RWPE1 (cell line): ENCODE measurements at regions not wholly inside any gene's neighbourhood (a gene's known extent, or its start where the extent isn't known, plus 50 kb on each side); places are given as distances from the start of the nearest gene placed in this dataset.

ENCODE experiments used
- CTCF ChIA-PET: fragments of 350-600 bp; sonication (Branson Sonifier 250); formaldehyde crosslinking; extraction: SDS; loops from one replicate; lab custom pipeline; 2021; lab: Yijun Ruan, JAX
- POLR2A ChIA-PET: fragments of 400-600 bp; formaldehyde crosslinking; extraction: SDS; loops from one replicate; lab custom pipeline; 2020; ENCODE audit warnings: antibody characterized with exemption; ENCODE audit not compliant: low non-redundant PET; lab: Yijun Ruan, JAX
- DNase-seq: peaks from one replicate; pipeline ENCODE4 v3.0.0; 2012; ENCODE audit warnings: low spot score
- H3K27ac ChIP-seq: fragments of 450-650 bp; 2 replicates; pipeline ENCODE4 v1.5.1; 2017
- TF ChIP-seq, protein P1 (sequence below): fragments of 450-650 bp; conservative IDR thresholded peaks from 2 replicates; pipeline ENCODE4 v1.5.1; 2017; ENCODE audit warnings: low read depth, mild to moderate bottlenecking

- no peak overlapping the region for H3K27ac ChIP-seq
- CTCF ChIA-PET: no interaction called here
- no peak for DNase-seq
- TF ChIP-seq, protein P1, sequence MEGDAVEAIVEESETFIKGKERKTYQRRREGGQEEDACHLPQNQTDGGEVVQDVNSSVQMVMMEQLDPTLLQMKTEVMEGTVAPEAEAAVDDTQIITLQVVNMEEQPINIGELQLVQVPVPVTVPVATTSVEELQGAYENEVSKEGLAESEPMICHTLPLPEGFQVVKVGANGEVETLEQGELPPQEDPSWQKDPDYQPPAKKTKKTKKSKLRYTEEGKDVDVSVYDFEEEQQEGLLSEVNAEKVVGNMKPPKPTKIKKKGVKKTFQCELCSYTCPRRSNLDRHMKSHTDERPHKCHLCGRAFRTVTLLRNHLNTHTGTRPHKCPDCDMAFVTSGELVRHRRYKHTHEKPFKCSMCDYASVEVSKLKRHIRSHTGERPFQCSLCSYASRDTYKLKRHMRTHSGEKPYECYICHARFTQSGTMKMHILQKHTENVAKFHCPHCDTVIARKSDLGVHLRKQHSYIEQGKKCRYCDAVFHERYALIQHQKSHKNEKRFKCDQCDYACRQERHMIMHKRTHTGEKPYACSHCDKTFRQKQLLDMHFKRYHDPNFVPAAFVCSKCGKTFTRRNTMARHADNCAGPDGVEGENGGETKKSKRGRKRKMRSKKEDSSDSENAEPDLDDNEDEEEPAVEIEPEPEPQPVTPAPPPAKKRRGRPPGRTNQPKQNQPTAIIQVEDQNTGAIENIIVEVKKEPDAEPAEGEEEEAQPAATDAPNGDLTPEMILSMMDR: no peak
- POLR2A ChIA-PET: no interaction called here
Observed at GRCh38 chr3:1848935-1849334, 249.7 kb upstream of the CNTN4 start.

DNA sequence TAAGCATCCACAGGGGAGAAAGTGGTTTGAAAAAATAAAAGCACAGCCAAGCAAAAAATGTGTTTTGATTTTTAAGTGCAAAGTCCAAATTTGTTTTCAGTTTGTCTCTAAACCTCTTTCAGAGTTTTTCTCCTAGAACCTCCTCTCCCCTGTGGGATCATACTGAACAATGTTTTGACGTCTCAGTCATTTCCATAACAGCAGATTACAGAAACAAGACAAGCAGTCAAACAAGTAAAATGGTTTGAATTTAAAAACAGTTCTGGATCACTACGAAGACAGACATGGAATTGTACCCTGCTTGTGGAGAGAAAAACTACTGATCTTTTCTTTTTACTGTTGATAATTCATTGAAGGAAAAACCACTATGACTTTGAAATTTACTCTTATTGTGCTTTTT is 245.7 kb upstream of the CNTN4 start:
- no peak overlapping the region for H3K27ac ChIP-seq
- no peak for DNase-seq
- CTCF ChIA-PET: no interaction called here
- TF ChIP-seq, protein P1: no peak
- POLR2A ChIA-PET: no interaction called here

DNA sequence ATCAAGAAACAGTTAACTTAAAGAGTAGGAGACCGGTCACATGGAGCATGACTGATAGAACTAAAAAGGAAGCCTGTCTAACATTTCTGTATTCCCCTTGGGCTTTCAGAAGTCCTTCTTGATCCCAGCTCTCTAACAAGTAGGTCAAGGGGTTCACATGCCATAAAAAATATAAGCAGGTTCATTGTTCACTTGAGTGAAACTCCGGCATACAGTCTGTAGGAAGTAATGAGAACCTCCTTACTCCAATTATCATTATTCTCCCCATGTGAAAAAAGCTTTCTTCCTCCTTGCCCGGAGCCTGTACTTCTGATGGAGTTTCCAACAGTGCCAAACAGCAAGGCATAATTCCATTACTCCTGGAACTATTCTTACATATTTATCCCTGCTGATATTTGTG is 242.8 kb upstream of the CNTN4 start:
- no peak for DNase-seq
- TF ChIP-seq, protein P1: no peak
- no peak overlapping the region for H3K27ac ChIP-seq
- ChIA-PET CTCF (no interaction called here), POLR2A (no interaction called here)

- ChIA-PET CTCF (no interaction called here), POLR2A (no interaction called here)
- no peak overlapping the region for H3K27ac ChIP-seq
- TF ChIP-seq, protein P1: no peak
- no peak for DNase-seq
Observed at GRCh38 chr3:1870738-1871137, 227.9 kb upstream of the CNTN4 start.

- no peak for DNase-seq
- CTCF ChIA-PET: no interaction called here
- TF ChIP-seq, protein P1: no peak
- POLR2A ChIA-PET: no interaction called here
- no peak overlapping the region for H3K27ac ChIP-seq
Observed at GRCh38 chr3:1883534-1883933, 215.1 kb upstream of the CNTN4 start.

DNA sequence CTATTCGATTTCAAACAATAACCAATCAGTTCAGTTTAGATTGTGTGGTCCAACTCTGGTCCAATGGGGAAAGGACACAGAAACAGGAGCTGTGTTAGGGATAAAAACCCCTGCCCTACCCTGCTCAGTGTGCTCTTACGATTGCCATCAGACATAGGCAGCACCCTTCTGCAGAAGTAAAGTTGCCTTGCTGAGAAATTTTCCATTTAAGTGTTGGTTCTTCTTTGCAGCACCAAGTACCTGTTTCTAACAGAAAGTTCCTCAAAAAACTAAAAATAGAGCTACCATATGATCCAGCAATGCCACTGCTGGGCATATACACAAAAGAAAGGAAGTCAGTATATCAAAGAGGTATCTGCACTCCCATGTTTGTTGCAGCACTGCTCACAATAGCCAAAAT is 206.2 kb upstream of the CNTN4 start:
- ChIA-PET CTCF (no interaction called here), POLR2A (no interaction called here)
- no peak for DNase-seq
- TF ChIP-seq, protein P1: no peak
- no peak overlapping the region for H3K27ac ChIP-seq

GRCh38 chr3:1902416-1902815 is 196.2 kb upstream of the CNTN4 start:
- TF ChIP-seq, protein P1: no peak
- POLR2A ChIA-PET: no interaction called here
- DNase-seq: no peak
- no peak overlapping the region for H3K27ac ChIP-seq
- CTCF ChIA-PET: no interaction called here
